Osteoblast (primary cell): ENCODE measurements at regions not wholly inside any gene's neighbourhood (a gene's known extent, or its start where the extent isn't known, plus 50 kb on each side); places are given as distances from the start of the nearest gene placed in this dataset.
A peak's percentile ranks its signal among the peaks of the same experiment; 100 is the strongest.
"Not testable (repeated sequence)": the region's sequence is repeated elsewhere in the genome, so short reads cannot be mapped to it uniquely, and the experiment has no call there.

Source experiments
- DNase-seq: peaks from one replicate; pipeline ENCODE4 v3.0.0; 2011; ENCODE audit warnings: low spot score, mixed read lengths; ENCODE audit not compliant: insufficient read length; ENCODE audit errors: missing footprints
- H2AFZ ChIP-seq: 2 replicates; pipeline ENCODE4 v1.6.0; 2011; ENCODE audit warnings: mild to moderate bottlenecking, low read length
- H3K27ac ChIP-seq: 2 replicates; pipeline ENCODE4 v1.5.1; 2011; ENCODE audit warnings: mild to moderate bottlenecking, low read depth, low read length, moderate library complexity
- H3K27me3 ChIP-seq: 2 replicates; pipeline ENCODE4 v1.6.0; 2012; ENCODE audit warnings: mild to moderate bottlenecking, control low read depth, inconsistent platforms, low read length, moderate library complexity; ENCODE audit not compliant: insufficient read depth
- H3K36me3 ChIP-seq: 2 replicates; pipeline ENCODE4 v1.5.1; 2011; ENCODE audit warnings: mild to moderate bottlenecking, low read length, control low read depth, moderate library complexity; ENCODE audit not compliant: insufficient read depth
- H3K4me1 ChIP-seq: 2 replicates; pipeline ENCODE4 v1.5.1; 2011; ENCODE audit warnings: mild to moderate bottlenecking, low read length, control low read depth, moderate library complexity; ENCODE audit not compliant: insufficient read depth
- H3K4me2 ChIP-seq: 2 replicates; pipeline ENCODE4 v1.6.0; 2011; ENCODE audit warnings: mild to moderate bottlenecking, low read length; ENCODE audit not compliant: insufficient read depth
- H3K4me3 ChIP-seq: fragments of 200-600 bp; sonication (generic); 3 replicates; pipeline ENCODE4 v1.5.1; 2012; ENCODE audit warnings: mild to moderate bottlenecking, low read length, inconsistent platforms; ENCODE audit not compliant: insufficient read depth
- H3K79me2 ChIP-seq: 2 replicates; pipeline ENCODE4 v1.6.0; 2012; ENCODE audit warnings: mild to moderate bottlenecking, low read length, control low read depth, inconsistent platforms; ENCODE audit not compliant: insufficient read depth
- H3K9me3 ChIP-seq: 2 replicates; pipeline ENCODE4 v1.5.1; 2011; ENCODE audit warnings: low read depth, low read length, control low read depth
- H4K20me1 ChIP-seq: 2 replicates; pipeline ENCODE4 v1.6.0; 2012; ENCODE audit warnings: mild to moderate bottlenecking, low read length, control low read depth; ENCODE audit not compliant: insufficient read depth
- TF ChIP-seq, protein P1 (sequence below): IDR thresholded peaks from 2 replicates; pipeline ENCODE4 v1.5.1; 2011; ENCODE audit warnings: mild to moderate bottlenecking, low read depth, low read length, moderate library complexity; ENCODE audit errors: extremely low read depth

DNA sequence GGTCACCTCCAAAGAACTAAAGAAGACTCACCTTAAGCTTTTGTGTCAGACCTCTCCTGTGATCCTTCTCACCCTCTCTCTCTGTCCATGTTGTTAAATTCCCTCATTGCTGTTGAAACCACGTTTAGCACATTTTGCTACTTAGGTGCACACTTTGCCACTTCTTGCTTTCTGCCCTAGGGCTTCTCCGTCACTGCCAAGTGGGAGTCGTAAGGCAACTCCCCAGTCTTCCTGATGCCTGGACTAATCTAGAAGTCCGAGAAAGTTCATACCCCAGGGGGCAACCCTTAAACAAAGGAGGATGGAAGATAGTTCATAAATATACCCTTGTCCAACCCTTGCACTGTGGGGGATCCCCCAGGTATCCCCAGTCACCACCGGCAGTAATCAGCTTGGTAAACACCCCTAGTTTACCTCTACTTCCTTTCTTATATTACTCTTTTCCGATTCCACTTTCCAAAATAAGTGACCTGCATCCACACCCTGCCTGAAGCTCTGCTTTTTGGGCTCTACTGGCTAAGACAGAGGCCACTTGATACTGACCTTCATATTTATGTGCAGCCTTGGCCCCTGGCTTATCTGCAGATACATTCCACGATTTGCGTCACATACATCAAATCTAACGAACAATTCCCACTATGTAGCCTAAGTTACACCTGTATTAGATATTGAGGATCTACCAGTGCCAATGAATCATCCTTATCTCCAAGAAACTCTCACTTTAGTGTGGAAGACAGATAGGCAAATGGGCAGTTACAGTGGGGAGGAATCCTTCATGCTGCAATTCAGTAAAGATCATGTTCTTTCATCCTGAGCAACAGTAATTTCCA lies 776.2 kb downstream of the RNF144A start:
- Histone ChIP-seq H3K4me2 (peak overlapping the region; percentile 29), H3K4me3 (no peak overlapping the region), H3K27me3 (no peaks in the 10 kb centered on the region), H3K4me1 (peaks cover 12% of the 10 kb centered on the region), H2AFZ (no peak overlapping the region), H3K79me2 (no peaks in the 10 kb centered on the region), H3K36me3 (no peaks in the 10 kb centered on the region), H3K9me3 (no peaks in the 10 kb centered on the region), H4K20me1 (no peaks in the 10 kb centered on the region), H3K27ac (no peak overlapping the region)
- TF ChIP-seq, protein P1, sequence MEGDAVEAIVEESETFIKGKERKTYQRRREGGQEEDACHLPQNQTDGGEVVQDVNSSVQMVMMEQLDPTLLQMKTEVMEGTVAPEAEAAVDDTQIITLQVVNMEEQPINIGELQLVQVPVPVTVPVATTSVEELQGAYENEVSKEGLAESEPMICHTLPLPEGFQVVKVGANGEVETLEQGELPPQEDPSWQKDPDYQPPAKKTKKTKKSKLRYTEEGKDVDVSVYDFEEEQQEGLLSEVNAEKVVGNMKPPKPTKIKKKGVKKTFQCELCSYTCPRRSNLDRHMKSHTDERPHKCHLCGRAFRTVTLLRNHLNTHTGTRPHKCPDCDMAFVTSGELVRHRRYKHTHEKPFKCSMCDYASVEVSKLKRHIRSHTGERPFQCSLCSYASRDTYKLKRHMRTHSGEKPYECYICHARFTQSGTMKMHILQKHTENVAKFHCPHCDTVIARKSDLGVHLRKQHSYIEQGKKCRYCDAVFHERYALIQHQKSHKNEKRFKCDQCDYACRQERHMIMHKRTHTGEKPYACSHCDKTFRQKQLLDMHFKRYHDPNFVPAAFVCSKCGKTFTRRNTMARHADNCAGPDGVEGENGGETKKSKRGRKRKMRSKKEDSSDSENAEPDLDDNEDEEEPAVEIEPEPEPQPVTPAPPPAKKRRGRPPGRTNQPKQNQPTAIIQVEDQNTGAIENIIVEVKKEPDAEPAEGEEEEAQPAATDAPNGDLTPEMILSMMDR: no peak
- DNase-seq: no peak

DNA sequence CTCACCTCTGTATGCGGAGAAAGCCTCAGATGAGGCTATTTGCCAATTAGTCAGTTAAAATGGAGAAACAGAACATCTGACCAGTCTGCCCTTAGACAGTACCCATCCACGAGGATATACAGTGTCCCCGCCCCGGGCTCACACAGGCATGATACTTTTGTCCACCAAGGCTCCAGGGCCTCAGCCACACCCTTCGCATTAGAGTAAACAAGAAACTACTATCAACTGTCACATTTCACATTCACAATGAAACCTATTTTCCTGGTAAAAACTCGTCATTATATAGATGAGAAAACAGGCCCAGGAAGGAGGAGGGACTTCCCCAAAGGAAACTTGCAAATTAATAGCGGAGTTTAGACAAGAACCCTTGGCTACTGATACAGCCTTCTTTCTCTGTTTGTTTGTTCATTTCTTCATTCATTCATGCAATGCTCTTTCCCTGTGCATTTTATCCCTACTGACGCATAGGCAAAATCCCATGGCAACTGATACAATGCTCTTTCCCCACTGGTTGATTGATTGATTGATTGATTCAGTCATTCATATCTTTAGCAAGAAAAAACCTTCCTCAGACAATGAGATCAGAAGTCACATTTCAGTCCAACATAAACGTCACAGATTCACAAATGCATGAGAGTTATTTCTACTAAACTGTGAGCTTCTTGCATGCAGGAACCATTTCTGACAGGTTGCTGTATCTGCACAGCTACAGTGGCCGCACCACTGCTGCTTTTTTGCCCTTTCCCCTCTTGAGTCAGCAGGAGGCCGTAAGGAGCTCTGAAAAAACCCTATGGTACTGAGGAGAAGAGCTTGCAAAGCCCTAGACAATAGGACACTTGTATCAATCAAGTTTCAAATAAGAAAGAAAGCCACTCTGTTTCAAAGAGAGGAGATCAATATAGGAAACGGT lies 777.1 kb downstream of the RNF144A start:
- Histone ChIP-seq H3K4me1 (peaks cover 12% of the 10 kb centered on the region), H4K20me1 (no peaks in the 10 kb centered on the region), H3K79me2 (no peaks in the 10 kb centered on the region), H3K4me2 (no peak overlapping the region), H3K4me3 (no peak overlapping the region), H3K27ac (no peak overlapping the region), H3K27me3 (no peaks in the 10 kb centered on the region), H3K36me3 (no peaks in the 10 kb centered on the region), H2AFZ (no peak overlapping the region), H3K9me3 (no peaks in the 10 kb centered on the region)
- TF ChIP-seq, protein P1: no peak
- no peak for DNase-seq

DNA sequence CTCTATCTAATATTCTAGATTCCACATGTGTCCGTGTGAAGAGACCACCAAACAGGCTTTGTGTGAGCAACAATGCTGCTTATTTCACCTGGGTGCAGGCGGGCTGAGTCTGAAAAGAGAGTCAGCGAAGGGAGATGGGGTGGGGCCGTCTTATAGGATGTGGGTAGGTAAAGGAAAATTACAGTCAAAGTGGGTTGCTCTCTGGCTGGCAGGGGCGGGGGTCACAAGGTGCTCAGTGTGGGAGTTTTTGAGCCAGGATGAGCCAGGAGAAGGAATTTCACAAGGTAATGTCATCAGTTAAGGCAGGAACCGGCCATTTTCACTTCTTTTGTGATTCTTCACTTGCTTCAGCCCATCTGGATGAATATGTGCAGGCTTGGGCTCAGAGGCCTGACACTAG lies 779.3 kb downstream of the RNF144A start:
- not testable (repeated sequence) for DNase-seq, H3K27me3 ChIP-seq, H3K27ac ChIP-seq, H3K36me3 ChIP-seq, H3K4me3 ChIP-seq, H3K9me3 ChIP-seq, H3K79me2 ChIP-seq, H3K4me2 ChIP-seq, H4K20me1 ChIP-seq, H2AFZ ChIP-seq
- peaks cover 12% of the 10 kb centered on the region for H3K4me1 ChIP-seq

DNA sequence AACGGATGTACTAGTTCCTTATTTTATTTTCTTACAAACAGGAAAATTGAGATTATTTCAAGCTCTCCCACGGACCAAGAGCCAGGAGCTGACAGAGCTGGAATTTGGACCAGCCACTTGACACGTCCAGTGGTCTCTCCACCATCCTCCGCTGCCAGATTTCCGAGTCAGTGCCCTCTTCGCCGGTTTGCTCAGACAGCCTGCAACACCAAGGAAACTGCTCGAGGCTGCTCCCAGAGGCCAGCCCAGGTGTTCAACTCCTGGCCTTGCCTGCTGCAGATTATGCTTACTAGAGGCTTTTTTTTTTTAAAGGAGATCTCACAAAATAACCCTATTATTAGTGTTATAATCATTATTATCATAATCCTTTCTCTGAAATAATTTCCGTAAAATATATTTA lies 779.8 kb downstream of the RNF144A start:
- no peak overlapping the region for H3K27ac ChIP-seq
- DNase-seq: no peak
- TF ChIP-seq, protein P1: no peak
- H3K4me1 ChIP-seq: peaks cover 10% of the 10 kb centered on the region
- H3K79me2 ChIP-seq: no peaks in the 10 kb centered on the region
- H3K27me3 ChIP-seq: no peaks in the 10 kb centered on the region
- no peak overlapping the region for H2AFZ ChIP-seq
- H4K20me1 ChIP-seq: no peaks in the 10 kb centered on the region
- H3K4me3 ChIP-seq: no peak overlapping the region
- no peaks in the 10 kb centered on the region for H3K36me3 ChIP-seq
- no peaks in the 10 kb centered on the region for H3K9me3 ChIP-seq
- H3K4me2 ChIP-seq: no peak overlapping the region
